ENCODE measurements at regions not wholly inside any gene's neighbourhood (a gene's known extent, or its start where the extent isn't known, plus 50 kb on each side); places are given as distances from the start of the nearest gene placed in this dataset.

DNA sequence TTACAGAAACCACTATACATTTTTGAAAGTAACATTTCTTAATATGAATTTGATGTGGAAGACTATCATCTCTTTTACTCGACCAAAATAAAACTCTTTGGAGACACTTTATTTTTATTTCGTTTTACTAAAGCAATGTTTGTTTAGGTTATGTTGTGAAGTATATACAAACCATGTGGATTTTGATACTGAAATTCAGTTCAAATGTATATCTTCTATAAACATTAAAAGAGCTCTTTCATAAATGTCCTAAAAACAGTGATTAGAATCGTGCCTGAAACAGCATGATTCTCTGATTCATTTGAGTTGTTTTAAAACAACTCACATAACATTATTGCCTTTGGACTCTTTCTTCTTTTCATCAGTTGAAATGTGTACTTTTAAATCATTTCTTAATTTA is 373.7 kb upstream of the GOLIM4 start:
- in situ Hi-C loops (cut with MboI; ENCODE audit: low sequenced_read_pairs) (no loop called here), dilution Hi-C loops (cut with HindIII; ENCODE audit: low sequenced_read_pairs, unreplicated experiment) (no loop called here), intact Hi-C loops (cut with micrococcal nuclease) (loop anchor here (5.0 kb wide), 1 partner anchor 92 kb away; no protein-coding TSS in a partner anchor)
- Histone ChIP-seq H3K56ac (ENCODE audit: extremely low read depth, insufficient read depth, low read length) (no peak overlapping the region), H2AK5ac (ENCODE audit: low read depth, low read length) (no peak overlapping the region), H3K9ac (ENCODE audit: low read depth, low read length) (no peak overlapping the region), H3K9me1 (ENCODE audit: insufficient read depth, low read length) (no peaks in the 10 kb centered on the region), H2AK9ac (replicated peaks; ENCODE audit: low read depth, low read length, poor library complexity) (no peak overlapping the region), H3K36me3 (ENCODE audit: control insufficient read depth, insufficient read depth, low read length) (no peaks in the 10 kb centered on the region), H3K18ac (ENCODE audit: low read depth, low read length) (no peak overlapping the region), H4K20me1 (ENCODE audit: insufficient read depth, low read length) (no peaks in the 10 kb centered on the region), H2BK15ac (ENCODE audit: low read depth, low read length) (no peak overlapping the region), H3K79me1 (ENCODE audit: low read depth in 1 of 2, low read length in 2 of 2) (no peaks in the 10 kb centered on the region), H3K4me2 (ENCODE audit: low read depth, low read length) (no peak overlapping the region), H3K4me3 (ENCODE audit: insufficient read depth, low read depth, low read length) (no peak overlapping the region), H3K14ac (replicated peaks; ENCODE audit: low read depth, low read length) (no peak overlapping the region), H3K23ac (ENCODE audit: low read depth, low read length) (no peak overlapping the region), H4K8ac (ENCODE audit: low read depth in 2 of 2, low read length in 2 of 2) (no peak overlapping the region), H4K91ac (ENCODE audit: insufficient read depth, low read depth, low read length) (no peak overlapping the region), H2AFZ (replicated peaks; ENCODE audit: low read length, poor library complexity) (no peak overlapping the region), H3K4me1 (ENCODE audit: control insufficient read depth, insufficient read depth, low read length) (no peaks in the 10 kb centered on the region), H2BK120ac (ENCODE audit: low read depth, low read length) (no peak overlapping the region), H3K27me3 (ENCODE audit: control insufficient read depth, insufficient read depth, low read length) (no peaks in the 10 kb centered on the region), H3K4ac (ENCODE audit: low read depth, low read length) (no peak overlapping the region), H2BK20ac (ENCODE audit: low read depth, low read length) (no peak overlapping the region), H2BK5ac (ENCODE audit: low read depth, low read length, poor library complexity, severe bottlenecking) (no peak overlapping the region), H3K27ac (ENCODE audit: insufficient read depth, low read length) (no peak overlapping the region), H4K5ac (ENCODE audit: low read depth, low read length) (no peak overlapping the region), H3K9me3 (ENCODE audit: control insufficient read depth, insufficient read depth, low read length) (no peaks in the 10 kb centered on the region)
- POLR2A ChIA-PET (ENCODE audit: unreplicated experiment), result no interaction called here
- no TSS peak for BruUV-seq (replicated peaks)
- no CpG with 5 or more reads among the region's 3 CpGs for WGBS, 2 experiments (ENCODE audit: extremely low coverage in 2 of 2, insufficient read length in 1 of 2)
- no peak; the same call in 1 of the 2 replicates for ATAC-seq (ENCODE audit: low read depth)
- CTCF ChIA-PET, result interaction anchor here (1.2 to 2.5 kb wide), 3 partner anchors 10 to 378 kb away, joined by 3 to 10 read pairs (median 9); no protein-coding TSS in a partner anchor
- DNase-seq, result no peak
- TF ChIP-seq MAFK (IDR thresholded peaks at IDR 0.05; ENCODE audit: low read depth, low read length), result no peak
